Neural cell (in vitro differentiated cells): ENCODE measurements at regions not wholly inside any gene's neighbourhood (a gene's known extent, or its start where the extent isn't known, plus 50 kb on each side); places are given as distances from the start of the nearest gene placed in this dataset.

Experiments used
- H2AFZ ChIP-seq: fragments of 200-600, 300-800 bp; sonication (generic), shearing (Covaris generic); 2 replicates; pipeline ENCODE4 v1.6.0; 2014; ENCODE audit warnings: low read depth, mild to moderate bottlenecking, antibody characterized with exemption, low read length, moderate library complexity
- H3F3A ChIP-seq: fragments of 200-600 bp; shearing (Covaris generic); 2 replicates; pipeline ENCODE4 v1.6.1; 2016; ENCODE audit warnings: mild to moderate bottlenecking, moderate library complexity, mixed read lengths, antibody characterized with exemption, low read length; ENCODE audit not compliant: insufficient read depth, poor library complexity, severe bottlenecking
- H3K27ac ChIP-seq: fragments of 200-600, 300-800 bp; sonication (generic), shearing (Covaris generic); 2 replicates; pipeline ENCODE4 v1.5.1; 2014; ENCODE audit warnings: mild to moderate bottlenecking, low read length, moderate library complexity
- H3K27me3 ChIP-seq: fragments of 300-800, 200-600 bp; sonication (generic), shearing (Covaris generic); 2 replicates; pipeline ENCODE4 v1.6.0; 2014; ENCODE audit warnings: mild to moderate bottlenecking, low read depth, low read length, moderate library complexity; ENCODE audit not compliant: insufficient read depth
- H3K36me3 ChIP-seq: fragments of 300-800, 200-600 bp; sonication (generic), shearing (Covaris generic); 2 replicates; pipeline ENCODE4 v1.5.1; 2014; ENCODE audit warnings: mild to moderate bottlenecking, antibody characterized with exemption, low read length, moderate library complexity; ENCODE audit not compliant: insufficient read depth
- H3K4me2 ChIP-seq: fragments of 300-800, 200-600 bp; sonication (generic), shearing (Covaris generic); 2 replicates; pipeline ENCODE4 v1.6.0; 2014; ENCODE audit warnings: mild to moderate bottlenecking, low read length
- H3K4me3 ChIP-seq: fragments of 300-800, 200-600 bp; sonication (generic), shearing (Covaris generic); 2 replicates; pipeline ENCODE4 v1.5.1; 2014; ENCODE audit warnings: mild to moderate bottlenecking, low read length, moderate library complexity
- H3K79me2 ChIP-seq: fragments of 200-600 bp; shearing (Covaris generic); replicated peaks from 2 replicates; pipeline ENCODE4 v1.6.0; 2014; ENCODE audit warnings: mild to moderate bottlenecking, low read length, moderate library complexity; ENCODE audit not compliant: insufficient read depth
- H3K9ac ChIP-seq: fragments of 300-800, 200-600 bp; sonication (generic), shearing (Covaris generic); 2 replicates; pipeline ENCODE4 v1.6.1; 2016; ENCODE audit warnings: mild to moderate bottlenecking, low read length, mixed read lengths
- H3K9me2 ChIP-seq: fragments of 200-600 bp; shearing (Covaris generic); 2 replicates; pipeline ENCODE4 v1.6.1; 2016; ENCODE audit warnings: mild to moderate bottlenecking, low read length, mixed read lengths; ENCODE audit not compliant: insufficient read depth
- H3K9me3 ChIP-seq: fragments of 200-600, 300-800 bp; sonication (generic), shearing (Covaris generic); 2 replicates; pipeline ENCODE4 v1.6.1; 2016; ENCODE audit warnings: mild to moderate bottlenecking, mixed run types, low read length, moderate library complexity, mixed read lengths
- H4K20me1 ChIP-seq: fragments of 200-600 bp; shearing (Covaris generic); 2 replicates; pipeline ENCODE4 v1.6.1; 2016; ENCODE audit warnings: mild to moderate bottlenecking, mixed run types; ENCODE audit not compliant: insufficient read depth
- CTCF ChIP-seq: fragments of 450-650 bp; IDR thresholded peaks from 2 replicates; pipeline ENCODE4 v1.5.1; 2014; ENCODE audit warnings: antibody characterized with exemption, mild to moderate bottlenecking, moderate library complexity; ENCODE audit not compliant: poor library complexity, severe bottlenecking
- EP300 ChIP-seq: fragments of 450-650 bp; conservative IDR thresholded peaks from 2 replicates; pipeline ENCODE4 v1.6.1; 2014; ENCODE audit warnings: antibody characterized with exemption, mild to moderate bottlenecking, moderate library complexity; ENCODE audit not compliant: poor library complexity, severe bottlenecking
- EZH2 ChIP-seq: fragments of 200-600, 300-800 bp; shearing (Covaris generic), sonication (generic); IDR thresholded peaks from 2 replicates; pipeline ENCODE4 v1.6.1; 2014; ENCODE audit warnings: antibody characterized with exemption, low read length, borderline replicate concordance, mild to moderate bottlenecking; ENCODE audit not compliant: insufficient read depth, poor library complexity, severe bottlenecking
- MXI1 ChIP-seq: fragments of 450-650 bp; conservative IDR thresholded peaks from 2 replicates; pipeline ENCODE4 v1.6.1; 2014; ENCODE audit warnings: antibody characterized with exemption, mild to moderate bottlenecking; ENCODE audit not compliant: poor library complexity, severe bottlenecking
- POLR2AphosphoS5 ChIP-seq: IDR thresholded peaks from 2 replicates; pipeline ENCODE4 v1.6.1; 2012
- RAD21 ChIP-seq: fragments of 450-650 bp; conservative IDR thresholded peaks from 2 replicates; pipeline ENCODE4 v1.6.1; 2014; ENCODE audit warnings: antibody characterized with exemption, mild to moderate bottlenecking, moderate library complexity
- REST ChIP-seq: IDR thresholded peaks from 2 replicates; pipeline ENCODE4 v1.6.1; 2012; ENCODE audit warnings: borderline replicate concordance
- SMC3 ChIP-seq: fragments of 450-650 bp; conservative IDR thresholded peaks from 2 replicates; pipeline ENCODE4 v1.6.1; 2014; ENCODE audit warnings: antibody characterized with exemption, mild to moderate bottlenecking, moderate library complexity; ENCODE audit not compliant: poor library complexity
- TAF1 ChIP-seq: IDR thresholded peaks from 2 replicates; pipeline ENCODE4 v1.6.1; 2012; ENCODE audit warnings: low read depth

- Histone ChIP-seq H3K36me3 (no peaks in the 10 kb centered on the region), H2AFZ (no peak overlapping the region), H4K20me1 (no peaks in the 10 kb centered on the region), H3K27me3 (no peaks in the 10 kb centered on the region), H3F3A (no peaks in the 10 kb centered on the region), H3K27ac (no peak overlapping the region), H3K4me2 (no peak overlapping the region), H3K9me3 (no peaks in the 10 kb centered on the region), H3K4me3 (no peak overlapping the region), H3K9me2 (no peaks in the 10 kb centered on the region), H3K9ac (no peak overlapping the region), H3K79me2 (no peaks in the 10 kb centered on the region)
- TF ChIP-seq EZH2 (no peak), TAF1 (no peak), CTCF (no peak), EP300 (no peak), SMC3 (no peak), REST (no peak)
Observed at GRCh38 chr16:86432691-86433090, 77.6 kb upstream of the FOXF1 start.

GRCh38 chr16:86436466-86437185 lies 73.7 kb upstream of the FOXF1 start:
- no peak overlapping the region for H3K9ac ChIP-seq
- H3K79me2 ChIP-seq, result no peaks in the 10 kb centered on the region
- no peaks in the 10 kb centered on the region for H4K20me1 ChIP-seq
- H3K4me2 ChIP-seq, result no peak overlapping the region
- H3F3A ChIP-seq, result no peaks in the 10 kb centered on the region
- H3K4me3 ChIP-seq, result no peak overlapping the region
- no peaks in the 10 kb centered on the region for H3K27me3 ChIP-seq
- no peak overlapping the region for H3K27ac ChIP-seq
- TF ChIP-seq SMC3 (no peak), EZH2 (no peak), EP300 (no peak), TAF1 (no peak), RAD21 (no peak), MXI1 (no peak), POLR2AphosphoS5 (no peak), CTCF (no peak), REST (no peak)
- no peaks in the 10 kb centered on the region for H3K9me3 ChIP-seq
- H3K36me3 ChIP-seq, result no peaks in the 10 kb centered on the region
- no peaks in the 10 kb centered on the region for H3K9me2 ChIP-seq
- no peak overlapping the region for H2AFZ ChIP-seq
